Sigmoid colon (tissue), 6 donors: ENCODE measurements at regions not wholly inside any gene's neighbourhood (a gene's known extent, or its start where the extent isn't known, plus 50 kb on each side); places are given as distances from the start of the nearest gene placed in this dataset.

Source experiments
- DNase-seq: peaks from one replicate; pipeline ENCODE4 v3.0.0-alpha.2; 2019
- H3K27ac ChIP-seq, 4 donors: fragments of 200-600 bp; sonication (generic); one replicate each; pipeline ENCODE4 v1.5.1; 2016 to 2019; ENCODE audit warnings: mild to moderate bottlenecking in 1 of 4
- H3K27me3 ChIP-seq, 3 donors: fragments of 200-600 bp; sonication (generic); one replicate each; pipeline ENCODE4 v1.5.1; 2019; ENCODE audit warnings: mild to moderate bottlenecking in 1 of 3
- H3K36me3 ChIP-seq, 4 donors: fragments of 200-600 bp; sonication (generic); one replicate each; pipeline ENCODE4 v1.5.1; 2016 to 2019
- H3K4me1 ChIP-seq, 4 donors: fragments of 200-600 bp; sonication (generic); one replicate each; pipeline ENCODE4 v1.5.1; 2017 to 2019
- H3K4me3 ChIP-seq, 4 donors: fragments of 200-600 bp; sonication (generic); one replicate each; pipeline ENCODE4 v1.5.1; 2017 to 2019; ENCODE audit warnings: mild to moderate bottlenecking in 2 of 4, moderate library complexity in 1 of 4
- H3K9me3 ChIP-seq, 4 donors: fragments of 200-600 bp in 3 of 4; sonication (generic) in 3 of 4; one replicate each; pipeline versions ENCODE4 v1.5.1 to v1.6.1; 2013 to 2019
- CTCF ChIP-seq, 4 experiments: fragments of 450-650 bp in 3 of 4; fragments of 200-600 bp in 1 of 4; IDR thresholded peaks; one replicate each; pipeline ENCODE4 v1.5.1; 2016 to 2019; ENCODE audit warnings: antibody characterized with exemption in 4 of 4, mild to moderate bottlenecking in 3 of 4, moderate library complexity in 2 of 4
- EP300 ChIP-seq, 4 donors: sonication (generic); formaldehyde crosslinking; IDR thresholded peaks; one replicate each; pipeline ENCODE4 v1.6.1; 2017; ENCODE audit warnings: antibody characterized with exemption in 4 of 4
- POLR2A ChIP-seq, 2 donors: fragments of 450-650 bp; IDR thresholded peaks; one replicate each; pipeline ENCODE4 v1.6.1; 2016; ENCODE audit warnings: antibody characterized with exemption in 2 of 2, mild to moderate bottlenecking in 2 of 2, moderate library complexity in 2 of 2
- POLR2AphosphoS5 ChIP-seq, 4 donors: sonication (generic); formaldehyde crosslinking; IDR thresholded peaks; one replicate each; pipeline ENCODE4 v1.6.1; 2017; ENCODE audit warnings: antibody characterized with exemption in 4 of 4
- WGBS, 2 donors: extraction: QIAGEN DNeasy Blood & Tissue Kit; methylation state at CpG; one replicate each; pipeline ENCODE4 v1.1.7; 2013; 5-methylcytosine and 5-hydroxymethylcytosine counted together
- intact Hi-C: fragments of 100-400 bp; cut with DNase I; formaldehyde crosslinking; loops from one replicate; pipeline ENCODE4 v1.15.1; 2023
- donor health status: healthy with polysubstance abuse.
- donor health status: healthy.

- H3K27me3 ChIP-seq = no peaks in the 10 kb centered on the region
- 92 to 93% methylated on average over 3 of the region's 3 CpGs for WGBS, 2 donors
- TF ChIP-seq POLR2AphosphoS5 (IDR thresholded peaks at IDR 0.05) = no peak
- TF ChIP-seq POLR2A (IDR thresholded peaks at IDR 0.05) = no peak
- TF ChIP-seq CTCF (IDR thresholded peaks at IDR 0.05) = no peak
- TF ChIP-seq EP300 (IDR thresholded peaks at IDR 0.05) = no peak
- H3K4me1 ChIP-seq = no peaks in the 10 kb centered on the region
- H3K9me3 ChIP-seq = no peaks in the 10 kb centered on the region
- H3K27ac ChIP-seq = no peak overlapping the region
- H3K36me3 ChIP-seq = no peaks in the 10 kb centered on the region
- intact Hi-C loops = no loop called here
- DNase-seq = no peak
- H3K4me3 ChIP-seq = no peak overlapping the region
Measured at GRCh38 chr5:66358741-66359140, 214.6 kb downstream of the SREK1 start.

GRCh38 chr5:66361070-66361469 is 217.0 kb downstream of the SREK1 start:
- no peak for TF ChIP-seq EP300 (IDR thresholded peaks at IDR 0.05)
- no peak for TF ChIP-seq POLR2A (IDR thresholded peaks at IDR 0.05)
- TF ChIP-seq POLR2AphosphoS5 (IDR thresholded peaks at IDR 0.05) = no peak
- TF ChIP-seq CTCF (IDR thresholded peaks at IDR 0.05) = no peak
- intact Hi-C loops = no loop called here
- Histone ChIP-seq H3K27ac (no peak overlapping the region), H3K27me3 (no peaks in the 10 kb centered on the region), H3K36me3 (no peaks in the 10 kb centered on the region), H3K4me3 (no peak overlapping the region), H3K4me1 (no peaks in the 10 kb centered on the region), H3K9me3 (no peaks in the 10 kb centered on the region)
- no peak for DNase-seq
- WGBS, 2 donors = 52 to 69% methylated on average over 3 of the region's 3 CpGs

- intact Hi-C loops = no loop called here
- no peak for DNase-seq
- TF ChIP-seq EP300 (IDR thresholded peaks at IDR 0.05) (no peak), CTCF (IDR thresholded peaks at IDR 0.05) (no peak), POLR2AphosphoS5 (IDR thresholded peaks at IDR 0.05) (no peak), POLR2A (IDR thresholded peaks at IDR 0.05) (no peak)
- 59 to 75% methylated on average over 6 of the region's 6 CpGs for WGBS, 2 donors
- H3K9me3 ChIP-seq = no peaks in the 10 kb centered on the region
- no peaks in the 10 kb centered on the region for H3K36me3 ChIP-seq
- no peak overlapping the region for H3K27ac ChIP-seq
- no peak overlapping the region for H3K4me3 ChIP-seq
- no peaks in the 10 kb centered on the region for H3K4me1 ChIP-seq
- no peaks in the 10 kb centered on the region for H3K27me3 ChIP-seq
Measured at GRCh38 chr5:66362046-66362445, 217.9 kb downstream of the SREK1 start.

GRCh38 chr5:66362687-66363086 is 218.6 kb downstream of the SREK1 start:
- DNase-seq = no peak
- Histone ChIP-seq H3K4me3 (no peak overlapping the region), H3K27me3 (no peaks in the 10 kb centered on the region), H3K4me1 (no peaks in the 10 kb centered on the region), H3K36me3 (no peaks in the 10 kb centered on the region), H3K27ac (no peak overlapping the region), H3K9me3 (no peaks in the 10 kb centered on the region)
- intact Hi-C loops = no loop called here
- WGBS, 2 donors = 82 to 91% methylated on average over 4 of the region's 4 CpGs
- TF ChIP-seq EP300 (IDR thresholded peaks at IDR 0.05) (no peak), POLR2AphosphoS5 (IDR thresholded peaks at IDR 0.05) (no peak), CTCF (IDR thresholded peaks at IDR 0.05) (no peak), POLR2A (IDR thresholded peaks at IDR 0.05) (no peak)

- H3K4me1 ChIP-seq = no peaks in the 10 kb centered on the region
- intact Hi-C loops = no loop called here
- WGBS, 2 donors = 48 to 49% methylated on average over 2 of the region's 2 CpGs
- no peak overlapping the region for H3K4me3 ChIP-seq
- no peaks in the 10 kb centered on the region for H3K27me3 ChIP-seq
- H3K27ac ChIP-seq = no peak overlapping the region
- DNase-seq = no peak
- no peak for TF ChIP-seq POLR2AphosphoS5 (IDR thresholded peaks at IDR 0.05)
- TF ChIP-seq EP300 (IDR thresholded peaks at IDR 0.05) = no peak
- no peak for TF ChIP-seq CTCF (IDR thresholded peaks at IDR 0.05)
- no peak for TF ChIP-seq POLR2A (IDR thresholded peaks at IDR 0.05)
- no peaks in the 10 kb centered on the region for H3K9me3 ChIP-seq
- H3K36me3 ChIP-seq = no peaks in the 10 kb centered on the region
Measured at GRCh38 chr5:66363097-66363496, 219.0 kb downstream of the SREK1 start.
